ENCODE measurements at regions not wholly inside any gene's neighbourhood (a gene's known extent, or its start where the extent isn't known, plus 50 kb on each side); places are given as distances from the start of the nearest gene placed in this dataset.
A peak's percentile ranks its signal among the peaks of the same experiment; 100 is the strongest.
"Not testable (repeated sequence)": the region's sequence is repeated elsewhere in the genome, so short reads cannot be mapped to it uniquely, and the experiment has no call there.

- no peak for DNase-seq
Observed at GRCh38 chr21:35512346-35512745, 463.2 kb upstream of the RUNX1 start.

- no peak for DNase-seq
Observed at GRCh38 chr21:35511696-35512162, 462.6 kb upstream of the RUNX1 start.

GRCh38 chr21:35510957-35511695 is 462.0 kb upstream of the RUNX1 start:
- DNase-seq, result no peak

GRCh38 chr21:35510294-35510693 is 461.2 kb upstream of the RUNX1 start:
- DNase-seq, result no peak

DNA sequence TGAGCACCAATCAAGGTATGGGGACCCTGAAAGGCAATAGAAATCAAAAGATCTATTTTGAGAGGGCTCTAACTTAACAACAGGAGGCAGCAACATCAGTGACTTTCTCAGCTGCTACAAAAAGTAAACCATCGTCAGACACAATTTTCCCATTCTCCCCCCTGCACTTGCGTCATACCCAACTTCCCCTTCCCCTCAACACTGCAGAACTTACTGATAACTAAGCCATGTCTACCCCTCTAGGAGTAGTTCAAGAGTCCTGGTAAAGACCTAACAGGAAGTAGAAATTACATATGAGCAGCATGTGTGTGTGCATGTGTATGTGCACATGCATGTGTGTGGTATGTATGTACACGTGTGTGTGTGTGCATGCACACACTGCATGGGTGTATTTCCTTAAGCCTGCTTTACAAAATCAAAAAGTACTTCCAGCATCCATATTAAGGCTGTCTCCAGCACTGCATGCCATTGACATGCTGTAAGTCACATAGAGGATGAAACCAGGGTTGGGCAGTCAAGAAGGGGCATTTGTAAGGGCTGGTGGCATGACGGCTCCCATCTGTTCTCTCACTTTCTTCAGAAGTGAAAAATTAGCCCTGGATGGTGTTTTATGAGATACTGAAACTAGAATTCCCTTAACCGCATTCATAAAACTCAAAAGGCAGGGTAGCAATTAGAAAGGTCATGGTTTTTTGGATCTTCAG is 460.1 kb upstream of the RUNX1 start:
- DNase-seq, result no peak

DNA sequence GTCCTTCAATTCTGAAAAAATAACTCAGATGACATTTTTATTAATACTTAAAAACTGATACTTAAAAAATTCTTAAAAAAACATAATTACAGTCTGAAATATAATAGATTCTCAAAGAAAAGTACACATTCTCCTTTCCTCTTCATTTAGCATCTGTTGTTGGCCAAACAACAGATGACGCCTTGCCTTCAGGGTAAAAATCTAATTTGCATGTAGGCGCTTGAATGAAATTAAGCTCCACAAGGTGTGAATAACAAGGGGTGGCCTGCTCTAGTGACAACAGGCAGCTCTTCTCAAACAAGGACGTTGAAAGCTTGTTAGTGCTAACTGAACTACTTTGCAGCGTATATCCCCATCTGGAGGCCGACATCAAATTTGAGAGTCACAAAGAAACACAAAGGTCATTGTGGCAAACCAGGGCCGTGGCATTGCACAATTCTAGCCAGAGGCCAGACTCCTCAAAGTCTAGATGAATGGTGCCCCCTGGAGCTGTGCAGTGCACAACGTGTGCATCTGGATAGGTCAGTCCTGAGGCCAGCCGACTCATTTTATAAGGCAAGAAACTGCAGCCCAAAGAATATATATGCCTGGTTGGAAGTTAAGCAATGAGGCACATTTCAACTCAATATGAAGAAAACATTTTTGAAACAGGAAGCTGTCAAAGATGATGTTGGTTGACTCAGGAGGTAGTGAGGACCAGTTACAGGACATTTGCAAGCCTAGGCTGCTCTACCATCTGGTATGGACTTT is 459.2 kb upstream of the RUNX1 start:
- no peak for DNase-seq

DNA sequence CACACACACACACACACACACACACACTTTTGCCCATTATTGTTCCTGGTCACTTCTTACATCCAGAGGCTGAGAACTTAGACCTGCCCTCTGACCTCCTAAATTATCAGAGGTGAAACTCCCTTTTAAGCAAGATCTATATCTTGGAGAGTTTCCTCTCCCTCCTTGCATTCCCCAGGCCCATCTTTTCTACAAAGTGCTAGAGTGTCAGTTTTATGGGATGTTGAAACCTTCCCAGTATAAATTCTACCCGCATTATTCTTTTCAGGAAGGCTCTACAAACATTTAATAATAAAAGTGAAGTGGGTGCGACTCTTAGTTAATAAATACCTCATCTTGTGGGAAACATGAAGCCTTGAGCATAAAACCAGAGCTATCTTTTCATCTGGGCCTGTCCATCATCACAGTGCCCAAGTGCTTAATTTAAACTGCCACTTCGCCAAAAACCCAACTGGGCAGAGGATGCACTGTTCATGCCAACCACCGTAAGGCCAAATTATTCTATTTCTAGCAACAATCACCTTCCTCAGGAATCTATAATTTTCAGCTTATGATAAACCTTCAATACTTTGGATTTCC is 458.2 kb upstream of the RUNX1 start:
- no peak for DNase-seq

GRCh38 chr21:35506771-35507170 is 457.7 kb upstream of the RUNX1 start:
- DNase-seq, result no peak

GRCh38 chr21:35506352-35506751 is 457.2 kb upstream of the RUNX1 start:
- no peak for DNase-seq

GRCh38 chr21:35504951-35505466 is 455.9 kb upstream of the RUNX1 start:
- no peak for DNase-seq

- no peak for DNase-seq
Observed at GRCh38 chr21:35504277-35504676, 455.2 kb upstream of the RUNX1 start.

DNA sequence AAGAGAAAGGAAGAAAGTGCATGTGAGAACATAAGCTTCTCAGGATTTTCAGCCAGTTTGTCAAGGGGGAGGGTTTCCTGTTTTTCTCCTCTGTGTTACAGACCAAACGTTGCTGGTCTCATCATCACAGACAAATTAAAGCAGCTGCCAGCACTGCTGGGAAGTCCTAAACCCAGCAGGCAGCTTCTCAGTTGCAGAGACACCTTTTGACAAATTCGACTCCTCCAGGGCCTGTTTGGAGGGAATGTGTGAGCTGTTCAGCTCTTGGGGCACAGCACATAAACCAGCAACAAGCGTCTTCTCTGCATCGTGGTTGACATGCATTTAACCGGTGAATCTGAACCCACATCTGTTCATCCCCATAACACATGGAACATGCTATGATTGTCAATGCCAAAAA is 454.6 kb upstream of the RUNX1 start:
- DNase-seq, result peak in 2 of 4 experiments; percentile 28 to 34

DNA sequence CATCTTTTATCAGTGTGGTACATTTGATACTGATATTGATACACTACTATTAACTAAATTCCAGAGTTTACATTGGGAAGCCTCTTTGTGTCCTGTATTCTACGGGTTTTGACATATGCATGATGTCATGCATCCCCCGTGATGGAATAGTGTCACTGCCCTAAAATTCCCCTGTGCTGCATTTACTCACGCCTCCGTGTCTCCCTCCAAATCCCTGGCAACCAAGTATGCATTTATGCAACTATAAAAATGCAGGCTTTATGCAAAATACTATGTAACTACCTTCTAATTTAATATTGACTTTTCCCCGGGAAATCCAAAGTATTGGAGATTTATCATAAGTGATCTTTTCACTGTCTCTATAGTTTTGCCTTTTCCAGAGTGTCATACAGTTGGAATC is 453.7 kb upstream of the RUNX1 start:
- DNase-seq, result no peak

GRCh38 chr21:35497522-35497921 is 448.4 kb upstream of the RUNX1 start:
- DNase-seq, result not testable (repeated sequence)

DNA sequence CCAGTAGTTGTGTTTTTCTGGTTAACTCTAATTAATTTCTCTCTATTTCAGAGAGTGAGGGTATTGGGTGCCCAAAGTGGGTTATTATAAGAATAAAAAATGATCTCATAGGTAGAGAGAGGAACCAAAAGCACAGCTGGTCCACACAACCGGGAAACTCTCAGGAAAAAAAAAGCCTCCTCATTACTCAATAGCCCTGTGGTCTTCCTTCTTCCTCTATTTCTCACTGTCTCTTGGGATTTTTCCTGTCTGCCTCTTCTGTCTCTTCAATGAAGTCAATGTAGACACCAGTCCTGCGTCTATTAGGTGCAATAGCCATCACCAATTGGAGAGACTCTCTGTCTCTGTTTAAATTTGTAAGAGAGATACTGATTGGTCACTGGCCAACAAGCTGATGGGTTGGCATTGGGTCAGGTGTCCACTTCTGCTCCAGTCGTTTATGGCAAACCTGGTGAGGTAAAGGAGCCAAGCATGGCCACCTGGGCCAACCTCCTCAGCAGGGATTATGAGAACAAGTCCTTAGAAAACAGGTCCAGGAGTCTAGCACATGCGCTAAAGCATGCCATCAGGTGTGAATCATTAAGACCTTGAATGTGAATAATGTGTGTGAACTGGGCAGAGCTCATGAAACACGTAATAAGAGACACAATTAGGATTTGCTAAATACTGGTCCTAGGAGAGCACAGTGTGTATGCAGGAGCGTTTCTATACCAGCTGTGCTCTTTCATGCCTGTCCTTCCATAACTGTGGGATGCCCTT is 443.0 kb upstream of the RUNX1 start:
- no peak for DNase-seq

DNA sequence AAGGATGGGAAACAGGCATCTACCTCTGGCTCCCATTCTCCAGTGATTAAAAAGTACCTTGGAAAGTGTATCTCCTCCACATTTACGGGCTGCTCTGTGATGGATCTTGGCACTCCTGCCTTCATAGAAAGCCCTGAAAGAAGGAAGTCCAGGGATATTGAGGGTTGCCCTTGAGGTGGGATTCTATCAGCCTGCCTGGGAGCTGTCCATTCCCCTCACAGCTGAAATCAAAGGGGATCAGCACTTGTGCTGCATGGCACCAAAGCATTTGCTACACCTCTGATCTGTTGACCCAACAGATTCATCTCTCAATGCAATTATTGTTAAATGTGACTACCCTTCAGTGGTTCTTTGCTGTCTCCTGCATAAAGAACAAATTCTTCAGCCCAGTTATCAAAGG is 442.0 kb upstream of the RUNX1 start:
- no peak for DNase-seq

DNA sequence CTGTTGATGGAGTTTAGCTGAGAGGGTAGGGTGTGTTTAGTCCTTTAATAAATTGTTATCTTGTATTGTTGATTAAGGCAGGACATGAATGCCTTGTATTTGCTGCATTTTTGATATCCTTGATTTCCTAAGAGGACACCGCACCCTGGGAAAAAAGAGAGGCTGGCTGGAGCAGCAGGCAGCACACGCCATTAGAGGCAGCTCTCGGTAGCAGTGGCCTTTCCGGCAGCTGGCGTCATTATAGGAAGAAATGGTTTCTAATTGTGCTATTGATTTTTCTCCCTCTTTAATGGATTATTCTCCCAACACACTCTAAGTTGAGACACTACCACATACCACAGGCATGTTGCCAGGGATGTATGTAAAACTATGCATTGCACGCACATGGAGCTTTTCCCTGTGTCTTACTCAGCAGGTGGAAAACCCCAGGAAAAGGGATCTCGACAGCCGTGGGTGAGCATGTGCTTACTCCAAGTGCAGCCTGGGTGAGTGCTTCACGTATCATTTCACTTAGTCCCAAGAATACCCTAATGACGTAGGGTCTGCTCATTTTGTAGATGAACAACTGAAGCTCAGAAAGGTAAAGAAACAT is 440.4 kb upstream of the RUNX1 start:
- no peak for DNase-seq

DNA sequence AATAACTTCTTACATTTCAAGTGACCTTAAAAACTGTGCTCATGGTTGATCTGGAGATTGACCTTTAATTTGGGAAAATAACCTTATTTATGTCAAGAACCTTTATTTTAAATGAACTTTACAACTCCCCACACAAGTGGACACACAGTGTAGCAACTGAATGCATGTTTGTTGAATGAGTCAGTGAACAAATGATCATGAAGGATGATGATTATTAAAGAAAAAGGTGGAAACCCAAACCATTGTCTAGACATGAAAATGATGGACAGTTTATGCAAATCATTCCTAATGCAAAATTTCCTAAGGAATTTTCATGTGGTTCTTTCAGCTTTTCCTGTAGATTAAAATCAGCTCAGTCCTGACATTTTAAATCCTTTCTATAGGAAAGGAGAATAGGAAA is 439.8 kb upstream of the RUNX1 start:
- DNase-seq, result no peak

DNA sequence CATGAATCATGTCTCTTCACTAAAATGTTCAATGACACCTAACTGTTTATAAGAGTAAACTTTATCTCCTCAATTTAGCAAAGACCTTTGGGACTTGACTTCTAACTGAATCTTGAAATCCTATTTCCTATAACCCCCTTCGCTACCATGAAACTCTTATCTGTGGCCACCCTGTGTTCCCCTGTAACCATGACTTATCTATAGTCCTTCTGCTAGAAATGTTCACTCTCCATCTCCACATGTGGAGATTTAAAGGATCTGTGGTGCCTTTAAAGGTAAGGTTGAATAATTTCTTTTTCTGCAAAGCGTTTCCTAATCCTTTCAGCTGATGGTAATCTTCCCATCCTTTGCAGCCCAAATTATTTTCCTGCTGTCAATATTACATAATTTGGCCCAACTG is 436.3 kb upstream of the RUNX1 start:
- no peak for DNase-seq

GRCh38 chr21:35484851-35485250 is 435.7 kb upstream of the RUNX1 start:
- DNase-seq, result no peak

DNA sequence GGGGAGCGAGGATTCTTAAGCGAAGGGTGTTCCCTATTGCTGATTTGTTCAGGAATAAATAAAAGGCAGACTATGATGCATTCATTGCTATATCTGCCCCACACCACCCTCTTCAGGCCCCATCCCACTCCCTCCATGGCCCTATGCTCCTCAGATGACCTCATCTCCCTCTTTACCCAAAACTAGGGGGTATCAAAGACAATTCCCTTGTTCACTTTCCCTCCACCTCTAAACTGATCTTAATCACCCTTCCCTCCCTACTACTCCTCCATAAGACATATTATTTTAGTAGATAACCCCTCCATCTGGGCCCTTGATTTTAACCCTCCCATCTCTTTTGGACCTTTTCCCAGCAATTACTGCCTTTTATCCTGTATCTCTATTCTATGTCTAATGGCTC is 434.9 kb upstream of the RUNX1 start:
- DNase-seq, result no peak
